ENCODE measurements at regions not wholly inside any gene's neighbourhood (a gene's known extent, or its start where the extent isn't known, plus 50 kb on each side); places are given as distances from the start of the nearest gene placed in this dataset.

GRCh38 chr5:8557728-8558127 is 688.8 kb downstream of the MTRR start:
- ATAC-seq = no peak
- TF ChIP-seq ZNF70 (CRISPR knock-in tag; IDR thresholded peaks at IDR 0.05) = no peak
- TF ChIP-seq TSHZ2 (CRISPR knock-in tag; IDR thresholded peaks at IDR 0.05) = no peak
- TF ChIP-seq, protein P1, sequence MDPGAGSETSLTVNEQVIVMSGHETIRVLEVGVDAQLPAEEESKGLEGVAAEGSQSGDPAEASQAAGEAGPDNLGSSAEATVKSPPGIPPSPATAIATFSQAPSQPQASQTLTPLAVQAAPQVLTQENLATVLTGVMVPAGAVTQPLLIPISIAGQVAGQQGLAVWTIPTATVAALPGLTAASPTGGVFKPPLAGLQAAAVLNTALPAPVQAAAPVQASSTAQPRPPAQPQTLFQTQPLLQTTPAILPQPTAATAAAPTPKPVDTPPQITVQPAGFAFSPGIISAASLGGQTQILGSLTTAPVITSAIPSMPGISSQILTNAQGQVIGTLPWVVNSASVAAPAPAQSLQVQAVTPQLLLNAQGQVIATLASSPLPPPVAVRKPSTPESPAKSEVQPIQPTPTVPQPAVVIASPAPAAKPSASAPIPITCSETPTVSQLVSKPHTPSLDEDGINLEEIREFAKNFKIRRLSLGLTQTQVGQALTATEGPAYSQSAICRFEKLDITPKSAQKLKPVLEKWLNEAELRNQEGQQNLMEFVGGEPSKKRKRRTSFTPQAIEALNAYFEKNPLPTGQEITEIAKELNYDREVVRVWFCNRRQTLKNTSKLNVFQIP (CRISPR knock-in tag; IDR thresholded peaks at IDR 0.05; ENCODE audit: borderline replicate concordance, low read depth) = no peak
- no peak for TF ChIP-seq CSDC2 (CRISPR knock-in tag; IDR thresholded peaks at IDR 0.05)
- TF ChIP-seq TCF4 (CRISPR knock-in tag; IDR thresholded peaks at IDR 0.05; ENCODE audit: borderline replicate concordance) = no peak
- no peak for TF ChIP-seq ZFP3 (CRISPR knock-in tag; IDR thresholded peaks at IDR 0.05)
- no peak for TF ChIP-seq CSRNP3 (CRISPR knock-in tag; IDR thresholded peaks at IDR 0.05)
- no peak for TF ChIP-seq TOX (CRISPR knock-in tag; IDR thresholded peaks at IDR 0.05; ENCODE audit: borderline replicate concordance)
- no peak for TF ChIP-seq ARNTL (CRISPR knock-in tag; IDR thresholded peaks at IDR 0.05; ENCODE audit: borderline replicate concordance, low read depth)
- TF ChIP-seq OSR1 (CRISPR knock-in tag; IDR thresholded peaks at IDR 0.05) = no peak
- no peak for TF ChIP-seq SNAI2 (CRISPR knock-in tag; IDR thresholded peaks at IDR 0.05)
- TF ChIP-seq ZFP30 (CRISPR knock-in tag; IDR thresholded peaks at IDR 0.05) = no peak
- TF ChIP-seq, protein P2, sequence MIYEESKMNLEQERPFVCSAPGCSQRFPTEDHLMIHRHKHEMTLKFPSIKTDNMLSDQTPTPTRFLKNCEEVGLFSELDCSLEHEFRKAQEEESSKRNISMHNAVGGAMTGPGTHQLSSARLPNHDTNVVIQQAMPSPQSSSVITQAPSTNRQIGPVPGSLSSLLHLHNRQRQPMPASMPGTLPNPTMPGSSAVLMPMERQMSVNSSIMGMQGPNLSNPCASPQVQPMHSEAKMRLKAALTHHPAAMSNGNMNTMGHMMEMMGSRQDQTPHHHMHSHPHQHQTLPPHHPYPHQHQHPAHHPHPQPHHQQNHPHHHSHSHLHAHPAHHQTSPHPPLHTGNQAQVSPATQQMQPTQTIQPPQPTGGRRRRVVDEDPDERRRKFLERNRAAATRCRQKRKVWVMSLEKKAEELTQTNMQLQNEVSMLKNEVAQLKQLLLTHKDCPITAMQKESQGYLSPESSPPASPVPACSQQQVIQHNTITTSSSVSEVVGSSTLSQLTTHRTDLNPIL (CRISPR knock-in tag; IDR thresholded peaks at IDR 0.05; ENCODE audit: low read depth) = no peak
- TF ChIP-seq ZNF8 (CRISPR knock-in tag; IDR thresholded peaks at IDR 0.05) = no peak
- TF ChIP-seq ISL1 (CRISPR knock-in tag; IDR thresholded peaks at IDR 0.05) = no peak
- TF ChIP-seq PPARA (CRISPR knock-in tag; IDR thresholded peaks at IDR 0.05; ENCODE audit: borderline replicate concordance) = no peak
- no peak for TF ChIP-seq ESRRG (CRISPR knock-in tag; IDR thresholded peaks at IDR 0.05)
- TF ChIP-seq ZC3H10 (CRISPR knock-in tag; IDR thresholded peaks at IDR 0.05) = no peak
- TF ChIP-seq BACH2 (CRISPR knock-in tag; IDR thresholded peaks at IDR 0.05; ENCODE audit: borderline replicate concordance) = no peak
- TF ChIP-seq, protein P3, sequence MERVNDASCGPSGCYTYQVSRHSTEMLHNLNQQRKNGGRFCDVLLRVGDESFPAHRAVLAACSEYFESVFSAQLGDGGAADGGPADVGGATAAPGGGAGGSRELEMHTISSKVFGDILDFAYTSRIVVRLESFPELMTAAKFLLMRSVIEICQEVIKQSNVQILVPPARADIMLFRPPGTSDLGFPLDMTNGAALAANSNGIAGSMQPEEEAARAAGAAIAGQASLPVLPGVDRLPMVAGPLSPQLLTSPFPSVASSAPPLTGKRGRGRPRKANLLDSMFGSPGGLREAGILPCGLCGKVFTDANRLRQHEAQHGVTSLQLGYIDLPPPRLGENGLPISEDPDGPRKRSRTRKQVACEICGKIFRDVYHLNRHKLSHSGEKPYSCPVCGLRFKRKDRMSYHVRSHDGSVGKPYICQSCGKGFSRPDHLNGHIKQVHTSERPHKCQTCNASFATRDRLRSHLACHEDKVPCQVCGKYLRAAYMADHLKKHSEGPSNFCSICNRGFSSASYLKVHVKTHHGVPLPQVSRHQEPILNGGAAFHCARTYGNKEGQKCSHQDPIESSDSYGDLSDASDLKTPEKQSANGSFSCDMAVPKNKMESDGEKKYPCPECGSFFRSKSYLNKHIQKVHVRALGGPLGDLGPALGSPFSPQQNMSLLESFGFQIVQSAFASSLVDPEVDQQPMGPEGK (CRISPR knock-in tag; IDR thresholded peaks at IDR 0.05; ENCODE audit: borderline replicate concordance) = no peak

GRCh38 chr5:8560776-8561175 is 691.8 kb downstream of the MTRR start:
- ATAC-seq = no peak
- TF ChIP-seq ARNTL (CRISPR knock-in tag; IDR thresholded peaks at IDR 0.05; ENCODE audit: borderline replicate concordance, low read depth) (no peak), ZNF70 (CRISPR knock-in tag; IDR thresholded peaks at IDR 0.05) (no peak), ZC3H10 (CRISPR knock-in tag; IDR thresholded peaks at IDR 0.05) (no peak)

GRCh38 chr5:8561224-8561840 is 692.4 kb downstream of the MTRR start:
- ATAC-seq = no peak
- TF ChIP-seq ESRRG (CRISPR knock-in tag; IDR thresholded peaks at IDR 0.05) (no peak), ARNTL (CRISPR knock-in tag; IDR thresholded peaks at IDR 0.05; ENCODE audit: borderline replicate concordance, low read depth) (no peak), OSR1 (CRISPR knock-in tag; IDR thresholded peaks at IDR 0.05) (no peak)

Measured in SK-N-SH treated with all-trans-retinoic acid at 6 μM for 48 hours (cell line).